ENCODE measurements at regions not wholly inside any gene's neighbourhood (a gene's known extent, or its start where the extent isn't known, plus 50 kb on each side); places are given as distances from the start of the nearest gene placed in this dataset.
"Not testable (repeated sequence)": the region's sequence is repeated elsewhere in the genome, so short reads cannot be mapped to it uniquely, and the experiment has no call there.

DNA sequence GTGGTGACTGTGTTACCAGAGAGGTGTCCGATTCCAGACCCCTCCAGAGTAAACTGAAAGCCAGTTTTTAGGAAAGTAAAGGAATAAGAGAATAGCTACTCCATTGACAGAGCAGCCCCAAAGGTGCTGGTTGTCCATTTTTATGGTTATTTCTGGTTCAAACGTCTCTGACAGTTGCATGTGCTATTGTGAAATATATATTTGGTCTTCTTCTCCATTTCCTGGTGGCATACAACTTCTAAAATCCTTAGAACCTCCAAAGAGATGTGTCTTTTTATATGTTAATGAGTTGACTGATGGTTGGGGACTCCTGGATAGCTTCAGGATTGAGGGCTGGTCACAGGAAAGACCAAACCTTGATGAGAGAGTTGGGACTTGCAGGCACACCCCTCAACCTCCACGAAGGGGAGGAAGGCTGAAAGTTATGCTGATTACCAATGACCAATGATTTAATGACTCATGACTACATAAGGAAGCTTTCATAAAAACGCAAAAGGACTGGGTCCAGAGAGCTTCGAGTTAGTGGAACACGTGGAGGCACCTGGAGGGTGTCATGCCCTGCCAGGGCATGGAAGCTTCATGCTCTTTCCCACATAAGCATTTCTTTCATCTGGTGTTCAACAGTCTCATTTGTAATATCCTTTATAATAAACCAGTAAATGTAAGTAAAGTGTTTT is 100.7 kb downstream of the SLC16A1 start:
- DNase-seq (ENCODE audit: low spot score), result no peak

DNA sequence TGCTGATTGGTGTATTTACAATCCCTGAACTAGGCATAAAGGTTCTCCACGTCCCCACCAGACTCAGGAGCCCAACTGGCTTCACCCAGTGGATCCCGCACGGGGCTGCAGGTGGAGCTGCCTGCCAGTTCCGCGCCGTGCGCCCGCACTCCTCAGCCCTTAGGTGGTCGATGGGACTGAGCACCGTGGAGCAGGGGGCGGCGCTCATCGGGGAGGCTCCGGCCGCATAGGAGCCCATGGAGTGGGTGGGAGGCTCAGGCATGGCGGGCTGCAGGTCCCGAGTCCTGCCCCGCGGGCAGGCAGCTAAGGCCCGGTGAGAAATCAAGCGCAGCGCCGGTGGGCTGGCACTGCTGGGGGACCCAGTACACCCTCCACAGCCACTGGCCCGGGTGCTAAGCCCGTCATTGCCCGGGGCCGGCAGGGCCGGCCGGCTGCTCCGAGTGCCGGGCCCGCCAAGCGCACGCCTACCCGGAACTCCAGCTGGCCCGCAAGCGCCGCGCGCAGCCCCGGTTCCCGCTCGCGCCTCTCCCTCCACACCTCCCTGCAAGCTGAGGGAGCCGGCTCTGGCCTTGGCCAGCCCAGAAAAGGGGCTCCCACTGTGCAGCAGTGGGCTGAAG is 101.5 kb downstream of the SLC16A1 start:
- not testable (repeated sequence) for DNase-seq (ENCODE audit: low spot score)

DNA sequence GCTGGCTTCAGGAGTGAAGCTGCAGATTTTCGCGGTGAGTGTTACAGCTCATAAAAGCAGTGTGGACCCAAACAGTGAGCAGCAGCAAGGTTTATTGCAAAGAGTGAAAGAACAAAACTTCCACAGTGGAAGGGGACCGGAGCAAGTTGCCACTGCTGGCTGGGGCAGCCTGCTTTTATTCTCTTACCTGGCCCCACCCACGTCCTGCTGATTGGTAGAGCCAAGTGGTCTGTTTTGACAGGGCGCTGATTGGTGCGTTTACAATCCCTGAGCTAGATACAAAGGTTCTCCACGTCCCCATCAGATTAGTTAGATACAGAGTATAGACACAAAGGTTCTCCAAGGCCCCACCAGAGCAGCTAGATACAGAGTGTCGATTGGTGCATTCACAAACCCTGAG is 102.1 kb downstream of the SLC16A1 start:
- DNase-seq (ENCODE audit: low spot score), result not testable (repeated sequence)

GRCh38 chr1:112852934-112853333 is 103.1 kb downstream of the SLC16A1 start:
- DNase-seq (ENCODE audit: low spot score), result no peak

- peak; percentile 48 for DNase-seq (ENCODE audit: low spot score)
Observed at GRCh38 chr1:112852276-112852675, 103.7 kb downstream of the SLC16A1 start.

- DNase-seq (ENCODE audit: low spot score), result no peak
Observed at GRCh38 chr1:112850034-112850757, 105.8 kb downstream of the SLC16A1 start.

DNA sequence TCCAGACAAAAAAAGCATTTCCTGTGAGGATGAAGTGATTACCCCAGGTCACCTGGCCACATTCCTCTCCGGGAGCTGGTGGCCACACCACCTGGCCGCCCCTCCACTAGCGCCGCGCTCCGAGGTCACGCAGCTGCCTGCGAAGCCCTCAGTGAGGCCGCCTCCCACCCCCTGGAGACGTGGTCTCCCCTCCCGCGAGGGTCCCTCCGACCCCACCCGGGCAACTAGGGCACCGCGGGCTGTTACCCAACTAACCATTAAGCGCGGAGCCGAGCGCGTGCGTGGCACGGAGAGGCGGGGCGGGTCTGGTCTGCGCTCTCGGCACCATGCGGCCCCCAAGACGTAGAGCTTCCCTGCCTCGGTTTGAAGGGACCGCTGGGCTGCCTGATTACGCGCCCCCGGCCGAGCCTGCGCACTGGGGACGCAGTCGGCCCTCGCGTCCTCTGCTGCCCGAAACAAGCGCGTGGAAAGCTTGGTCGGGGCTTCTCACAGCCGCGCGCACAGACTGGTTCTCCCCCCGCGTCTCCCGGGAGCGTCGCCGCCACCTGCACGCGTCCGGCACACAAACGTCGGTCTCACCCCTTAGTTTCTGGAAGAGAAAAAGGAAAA is 106.5 kb downstream of the SLC16A1 start:
- DNase-seq (ENCODE audit: low spot score), result peak; percentile 62

DNA sequence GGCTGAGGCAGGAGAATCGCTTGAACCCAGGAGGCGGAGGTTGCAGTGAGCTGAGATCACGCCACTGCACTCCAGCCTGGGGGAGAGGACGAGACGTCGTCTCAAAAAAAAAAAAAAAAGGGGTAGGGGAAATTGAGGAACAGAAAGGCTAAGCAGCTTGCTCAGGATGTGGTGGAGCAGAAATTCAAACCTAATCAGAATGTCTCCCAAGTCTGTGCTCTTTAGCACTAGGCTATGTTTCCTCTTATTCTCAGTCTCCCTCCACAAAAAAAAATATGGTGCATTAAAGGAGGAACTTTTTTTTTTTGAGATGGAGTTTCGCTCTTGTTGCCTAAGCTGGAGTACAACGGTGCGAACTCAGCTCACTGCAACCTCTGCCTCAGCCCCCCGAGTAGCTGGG is 114.2 kb downstream of the SLC16A1 start:
- DNase-seq (ENCODE audit: low spot score), result no peak

- no peak for DNase-seq (ENCODE audit: low spot score)
Observed at GRCh38 chr1:112840631-112841624, 115.1 kb downstream of the SLC16A1 start.

- no peak for DNase-seq (ENCODE audit: low spot score)
Observed at GRCh38 chr1:112836642-112837041, 119.4 kb downstream of the SLC16A1 start.

DNA sequence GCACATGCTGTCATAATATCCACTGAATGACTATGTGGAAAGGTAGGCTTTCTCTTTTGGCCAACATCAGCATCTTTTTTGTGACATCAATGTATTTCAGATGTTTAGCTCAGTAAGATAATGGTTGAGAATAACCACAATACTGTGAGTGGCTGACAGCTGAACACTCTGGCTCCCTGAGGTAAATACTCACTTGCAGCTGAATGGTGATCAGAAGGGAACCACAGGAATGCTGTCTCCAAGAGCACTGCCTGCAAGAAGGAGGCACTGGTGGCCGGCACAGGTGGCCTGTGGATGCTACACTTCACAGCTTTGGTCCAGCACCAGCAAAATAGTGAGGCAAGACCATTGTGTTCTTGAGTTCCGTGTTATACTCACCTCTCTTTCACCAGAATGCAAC is 118.7 kb upstream of the PPM1J start:
- no peak for DNase-seq (ENCODE audit: low spot score)

DNA sequence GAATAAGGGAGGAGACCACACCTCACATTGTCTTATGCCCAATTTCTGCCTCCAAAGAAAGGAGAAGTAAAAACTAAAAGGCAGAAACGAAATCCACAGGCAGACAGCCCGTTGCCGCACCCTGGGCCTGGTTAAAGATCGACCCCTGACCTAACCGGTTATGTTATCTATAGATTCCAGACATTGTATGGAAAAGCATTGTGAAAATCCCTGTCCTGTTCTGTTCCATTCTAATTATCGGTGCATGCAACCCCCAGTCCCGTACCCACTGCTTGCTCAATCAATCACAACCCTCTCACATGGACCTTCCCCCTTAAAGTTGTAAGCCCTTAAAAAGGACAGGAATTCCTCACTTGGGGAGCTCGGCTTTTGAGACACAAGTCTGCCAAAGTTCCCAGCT is 117.1 kb upstream of the PPM1J start:
- not testable (repeated sequence) for DNase-seq (ENCODE audit: low spot score)

DNA sequence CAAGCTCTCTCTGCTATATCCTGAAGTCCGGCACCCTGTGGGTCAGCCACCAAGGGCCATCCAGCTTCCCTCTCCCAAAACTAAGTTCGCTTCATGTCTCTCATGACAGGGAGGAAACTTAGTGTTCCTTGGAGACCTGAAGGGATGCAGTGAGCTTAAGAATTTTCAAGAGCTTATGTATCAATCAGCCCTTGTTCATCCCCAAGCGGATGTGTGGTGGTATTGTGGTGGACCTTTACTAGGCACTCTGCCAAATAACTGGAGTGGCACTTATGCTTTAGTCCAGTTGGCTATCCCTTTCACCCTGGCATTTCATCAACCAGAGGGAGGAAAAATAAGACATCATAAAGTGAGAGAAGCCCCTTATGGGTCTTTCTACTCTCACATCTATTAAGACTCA is 114.6 kb upstream of the PPM1J start:
- not testable (repeated sequence) for DNase-seq (ENCODE audit: low spot score)

DNA sequence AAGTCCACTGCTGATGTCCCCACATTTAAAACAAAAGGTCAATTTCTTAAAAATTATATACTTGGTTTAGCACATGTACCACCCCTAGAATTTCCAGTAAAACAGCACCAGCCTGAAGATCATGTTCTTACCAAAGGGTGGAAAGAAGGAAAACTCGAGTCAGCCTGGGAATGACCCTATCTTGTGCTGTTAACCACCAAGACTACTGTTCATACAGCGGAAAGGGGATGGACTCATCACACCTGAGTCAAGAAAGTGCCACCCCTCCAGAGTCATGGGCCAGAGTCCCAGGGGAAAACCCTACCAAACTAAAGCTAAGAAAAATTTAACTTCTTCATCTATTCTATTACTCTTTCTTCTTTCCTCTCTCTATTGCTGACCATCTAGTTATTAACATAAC is 113.6 kb upstream of the PPM1J start:
- DNase-seq (ENCODE audit: low spot score), result no peak

DNA sequence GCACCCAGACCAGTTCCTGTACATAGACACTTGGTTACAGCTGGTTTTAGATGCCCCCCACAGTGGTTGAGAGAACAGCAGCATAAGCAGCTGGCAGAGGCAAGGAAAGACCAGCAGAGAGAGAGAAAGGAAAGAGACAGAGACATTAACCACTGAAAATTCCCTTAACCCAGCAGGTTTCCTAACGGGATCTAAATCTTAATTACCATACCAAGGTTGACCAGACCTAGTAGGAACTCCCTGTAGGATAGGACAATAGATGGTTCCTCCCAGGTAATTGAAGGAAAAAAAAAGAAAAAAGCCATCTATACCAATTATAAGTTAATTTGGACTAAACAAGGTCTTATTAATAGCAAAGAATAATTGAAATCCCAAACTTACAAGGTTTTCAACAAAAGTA is 112.3 kb upstream of the PPM1J start:
- DNase-seq (ENCODE audit: low spot score), result not testable (repeated sequence)

GRCh38 chr1:112826217-112826944 is 111.2 kb upstream of the PPM1J start:
- no peak for DNase-seq (ENCODE audit: low spot score)

GRCh38 chr1:112825563-112826216 is 110.6 kb upstream of the PPM1J start:
- not testable (repeated sequence) for DNase-seq (ENCODE audit: low spot score)

GRCh38 chr1:112825075-112825474 is 109.9 kb upstream of the PPM1J start:
- DNase-seq (ENCODE audit: low spot score), result not testable (repeated sequence)

GRCh38 chr1:112821307-112822063 is 106.4 kb upstream of the PPM1J start:
- DNase-seq (ENCODE audit: low spot score), result not testable (repeated sequence)

All from LoVo (cell line).